SK-N-SH treated with all-trans-retinoic acid at 6 μM for 48 hours (cell line): ENCODE measurements at regions not wholly inside any gene's neighbourhood (a gene's known extent, or its start where the extent isn't known, plus 50 kb on each side); places are given as distances from the start of the nearest gene placed in this dataset.

Experiments
- ARNTL ChIP-seq: fragments of 450-650 bp; formaldehyde crosslinking; IDR thresholded peaks from 2 replicates; pipeline ENCODE4 v1.5.0; 2020; ENCODE audit warnings: low read depth, mild to moderate bottlenecking, moderate library complexity, borderline replicate concordance
- CSDC2 ChIP-seq: fragments of 250-450 bp; sonication (Bioruptor Pico); IDR thresholded peaks from 2 replicates; pipeline ENCODE4 v1.5.0; 2020; ENCODE audit warnings: mild to moderate bottlenecking, moderate library complexity
- OSR1 ChIP-seq: fragments of 250-450 bp; sonication (Bioruptor Pico); IDR thresholded peaks from 2 replicates; pipeline ENCODE4 v1.8.0; 2022; ENCODE audit warnings: moderate library complexity, mild to moderate bottlenecking, inconsistent platforms
- ZC3H10 ChIP-seq: fragments of 250-450 bp; sonication (Bioruptor Pico); IDR thresholded peaks from 2 replicates; pipeline ENCODE4 v1.5.1; 2021; ENCODE audit warnings: mild to moderate bottlenecking, moderate library complexity

- no peak for TF ChIP-seq CSDC2
- no peak for TF ChIP-seq ARNTL
- TF ChIP-seq ZC3H10 (CRISPR knock-in tag), result no peak
- no peak for TF ChIP-seq OSR1 (CRISPR knock-in tag)
Measured at GRCh38 chr2:164328310-164328709, 293.0 kb downstream of the GRB14 start.
